ENCODE measurements at regions not wholly inside any gene's neighbourhood (a gene's known extent, or its start where the extent isn't known, plus 50 kb on each side); places are given as distances from the start of the nearest gene placed in this dataset.

DNA sequence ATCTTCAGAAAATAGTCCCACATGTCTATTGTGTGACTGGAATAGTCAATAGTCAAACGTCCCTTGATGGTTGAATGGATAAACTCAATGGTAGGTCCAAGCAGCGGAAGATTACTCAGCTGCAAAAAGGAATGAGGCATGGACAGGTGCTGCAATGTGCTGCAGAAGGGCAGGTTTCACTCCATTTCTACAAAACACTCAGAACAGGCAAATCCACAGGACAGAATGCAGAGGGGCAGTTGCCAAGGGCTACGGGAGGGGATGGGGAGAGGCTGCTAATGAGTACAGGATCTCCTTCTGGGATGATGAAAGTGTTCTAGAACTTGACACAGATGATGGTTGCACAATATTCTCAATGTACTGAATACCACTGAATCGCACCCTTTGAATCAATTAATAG, 151.0 kb downstream of the RBFOX3 start:
- no peak for TF ChIP-seq CTCF (IDR thresholded peaks at IDR 0.05; ENCODE audit: borderline replicate concordance, extremely low read depth, low read length, poor library complexity, severe bottlenecking)
- TF ChIP-seq EZH2 (IDR thresholded peaks at IDR 0.05; ENCODE audit: borderline replicate concordance, low read depth, low read length, severe bottlenecking): no peak

Measured in DND-41 (cell line).